ENCODE measurements at regions not wholly inside any gene's neighbourhood (a gene's known extent, or its start where the extent isn't known, plus 50 kb on each side); places are given as distances from the start of the nearest gene placed in this dataset.

GRCh38 chrX:9282325-9282724 is 182.5 kb upstream of the TBL1X start:
- no peak for TF ChIP-seq CTCF (optimal IDR thresholded peaks at IDR 0.05 in 1 of 3, IDR thresholded peaks at IDR 0.05 in 1 of 3, conservative IDR thresholded peaks at IDR 0.05 in 1 of 3; ENCODE audit: extremely low read depth in 1 of 3, insufficient read depth in 2 of 3, low read length in 3 of 3)
- TF ChIP-seq EZH2 (IDR thresholded peaks at IDR 0.05; ENCODE audit: low read length): no peak
- Histone ChIP-seq H3K27me3 (ENCODE audit: control insufficient read depth, extremely low read depth, insufficient read depth, low read length) (no peaks in the 10 kb centered on the region), H4K20me1 (ENCODE audit: control insufficient read depth, extremely low read depth, insufficient read depth, low read length) (no peaks in the 10 kb centered on the region), H3K79me2 (ENCODE audit: control insufficient read depth, insufficient read depth, low read length) (no peaks in the 10 kb centered on the region), H3K4me3 (ENCODE audit: control insufficient read depth in 2 of 3, extremely low read depth in 1 of 3, insufficient read depth in 2 of 3, low read depth in 1 of 3, low read length in 3 of 3) (no peak overlapping the region), H2AFZ (ENCODE audit: control insufficient read depth, low read length) (no peak overlapping the region), H3K9ac (ENCODE audit: control insufficient read depth, extremely low read depth, insufficient read depth, low read length) (no peak overlapping the region), H3K9me1 (ENCODE audit: control insufficient read depth, extremely low read depth, insufficient read depth, low read length) (no peaks in the 10 kb centered on the region), H3K4me2 (ENCODE audit: control insufficient read depth, extremely low read depth, insufficient read depth, low read depth, low read length) (no peak overlapping the region), H3K4me1 (ENCODE audit: control insufficient read depth, extremely low read depth, insufficient read depth, low read length) (no peaks in the 10 kb centered on the region), H3K9me3 (ENCODE audit: control insufficient read depth, low read depth, low read length) (no peaks in the 10 kb centered on the region), H3K27ac (ENCODE audit: control insufficient read depth, insufficient read depth, low read length) (no peak overlapping the region), H3K36me3 (ENCODE audit: control insufficient read depth in 2 of 2, extremely low read depth in 1 of 2, insufficient read depth in 2 of 2, low read length in 2 of 2) (no peaks in the 10 kb centered on the region)
- dilution Hi-C loops (cut with MboI; ENCODE audit: extremely low pct_ligation_motif_present, low sequenced_read_pairs): no loop called here
- DNase-seq (ENCODE audit: low read depth, low spot score) (no peak), FAIRE-seq (no peak)

- Histone ChIP-seq H3K9me3 (ENCODE audit: control insufficient read depth, low read depth, low read length) (no peaks in the 10 kb centered on the region), H3K4me3 (ENCODE audit: control insufficient read depth in 2 of 3, extremely low read depth in 1 of 3, insufficient read depth in 2 of 3, low read depth in 1 of 3, low read length in 3 of 3) (no peak overlapping the region), H3K79me2 (ENCODE audit: control insufficient read depth, insufficient read depth, low read length) (no peaks in the 10 kb centered on the region), H2AFZ (ENCODE audit: control insufficient read depth, low read length) (no peak overlapping the region), H3K9me1 (ENCODE audit: control insufficient read depth, extremely low read depth, insufficient read depth, low read length) (no peaks in the 10 kb centered on the region), H4K20me1 (ENCODE audit: control insufficient read depth, extremely low read depth, insufficient read depth, low read length) (no peaks in the 10 kb centered on the region), H3K4me1 (ENCODE audit: control insufficient read depth, extremely low read depth, insufficient read depth, low read length) (no peaks in the 10 kb centered on the region), H3K4me2 (ENCODE audit: control insufficient read depth, extremely low read depth, insufficient read depth, low read depth, low read length) (no peak overlapping the region), H3K27ac (ENCODE audit: control insufficient read depth, insufficient read depth, low read length) (no peak overlapping the region), H3K27me3 (ENCODE audit: control insufficient read depth, extremely low read depth, insufficient read depth, low read length) (no peaks in the 10 kb centered on the region), H3K9ac (ENCODE audit: control insufficient read depth, extremely low read depth, insufficient read depth, low read length) (no peak overlapping the region), H3K36me3 (ENCODE audit: control insufficient read depth in 2 of 2, extremely low read depth in 1 of 2, insufficient read depth in 2 of 2, low read length in 2 of 2) (no peaks in the 10 kb centered on the region)
- FAIRE-seq: no peak
- TF ChIP-seq CTCF (optimal IDR thresholded peaks at IDR 0.05 in 1 of 3, IDR thresholded peaks at IDR 0.05 in 1 of 3, conservative IDR thresholded peaks at IDR 0.05 in 1 of 3; ENCODE audit: extremely low read depth in 1 of 3, insufficient read depth in 2 of 3, low read length in 3 of 3) (no peak), EZH2 (IDR thresholded peaks at IDR 0.05; ENCODE audit: low read length) (no peak)
- dilution Hi-C loops (cut with MboI; ENCODE audit: extremely low pct_ligation_motif_present, low sequenced_read_pairs): no loop called here
- DNase-seq (ENCODE audit: low read depth, low spot score): no peak
Measured at GRCh38 chrX:9285342-9285771, 179.5 kb upstream of the TBL1X start.

Measured in keratinocyte (primary cell).